GM12878 (cell line): ENCODE measurements at regions not wholly inside any gene's neighbourhood (a gene's known extent, or its start where the extent isn't known, plus 50 kb on each side); places are given as distances from the start of the nearest gene placed in this dataset.

Experiments
- ATAC-seq: fragments of 200-7000 bp; cut with Tn5 transposase; 3 replicates; pipeline ENCODE4 v1.9.1; 2020; ENCODE audit warnings: mild to moderate bottlenecking, moderate library complexity
- BruUV-seq: library from RNA; stranded (reverse); fragments of 400-500 nt; replicated peaks from 2 replicates; lab custom pipeline; 2021; lab: Mats Ljungman, UMichigan
- CTCF ChIA-PET: fragments of 300-600 bp; sonication (Branson Sonifier 250); formaldehyde crosslinking; extraction: SDS; loops from one replicate; lab custom pipeline; 2021; ENCODE audit warnings: inconsistent platforms; lab: Yijun Ruan, JAX
- POLR2A ChIA-PET: fragments of 350-600 bp; formaldehyde crosslinking; extraction: SDS; loops from one replicate; lab custom pipeline; 2021; ENCODE audit warnings: inconsistent platforms; lab: Charles Lee
- RAD21 ChIA-PET: fragments of 300-600 bp; sonication (Branson Sonifier 250); formaldehyde crosslinking; loops from one replicate; lab custom pipeline; 2023; ENCODE audit warnings: antibody characterized with exemption; ENCODE audit not compliant: unreplicated experiment; lab: Charles Lee
- SMC1A ChIA-PET: fragments of 300-600 bp; sonication (Branson Sonifier 250); formaldehyde crosslinking; loops from one replicate; lab custom pipeline; 2023; ENCODE audit not compliant: unreplicated experiment, uncharacterized antibody; lab: Charles Lee
- DNase-seq: peaks from one replicate; pipeline ENCODE4 v3.0.0-alpha.2; 2011; ENCODE audit warnings: low read depth, low spot score
- FAIRE-seq: peaks from 3 replicates; lab custom pipeline; 2011; peaks lifted over from hg19 to GRCh38; lab: Jason Lieb, UNC
- H2AFZ ChIP-seq: 2 replicates; pipeline ENCODE4 v1.6.0; 2011; ENCODE audit warnings: low read depth, low read length, control low read depth; ENCODE audit not compliant: control insufficient read depth
- H3K27ac ChIP-seq: 2 replicates; pipeline ENCODE4 v1.5.1; 2011; ENCODE audit warnings: control low read depth; ENCODE audit not compliant: control insufficient read depth, insufficient read depth
- H3K27me3 ChIP-seq, 2 experiments: replicated peaks in 1 of 2; 2 replicates each; pipeline versions ENCODE4 v1.6.0 to v1.6.1; 2011; ENCODE audit warnings: low read length in 1 of 2; ENCODE audit not compliant: control insufficient read depth in 2 of 2, insufficient read depth in 2 of 2
- H3K36me3 ChIP-seq, 2 experiments: 2 replicates each; pipeline ENCODE4 v1.5.1; 2011; ENCODE audit warnings: low read length in 1 of 2; ENCODE audit not compliant: control insufficient read depth in 2 of 2, insufficient read depth in 2 of 2
- H3K4me1 ChIP-seq: 2 replicates; pipeline ENCODE4 v1.6.1; 2011; ENCODE audit warnings: mild to moderate bottlenecking, low read length, moderate library complexity, mixed read lengths; ENCODE audit not compliant: control insufficient read depth, insufficient read depth
- H3K4me2 ChIP-seq: 2 replicates; pipeline ENCODE4 v1.6.0; 2011; ENCODE audit warnings: control low read depth; ENCODE audit not compliant: control insufficient read depth, insufficient read depth
- H3K4me3 ChIP-seq: fragments of 200-600 bp; sonication (generic); 2 replicates; pipeline ENCODE4 v1.5.1; 2016
- H3K79me2 ChIP-seq: 2 replicates; pipeline ENCODE4 v1.6.0; 2011; ENCODE audit warnings: low read length; ENCODE audit not compliant: control insufficient read depth, insufficient read depth
- H3K9ac ChIP-seq: 2 replicates; pipeline ENCODE4 v1.8.0; 2011; ENCODE audit warnings: low read length, control low read depth, mixed read lengths; ENCODE audit not compliant: control insufficient read depth, insufficient read depth
- H3K9me3 ChIP-seq: replicated peaks from 3 replicates; pipeline ENCODE4 v1.5.1; 2011; ENCODE audit warnings: mild to moderate bottlenecking, low read length; ENCODE audit not compliant: control insufficient read depth, insufficient read depth
- H4K20me1 ChIP-seq: 2 replicates; pipeline ENCODE4 v1.6.0; 2011; ENCODE audit not compliant: control insufficient read depth, insufficient read depth
- BACH1 ChIP-seq: fragments of 450-650 bp; IDR thresholded peaks from 2 replicates; pipeline ENCODE4 v1.6.1; 2017; ENCODE audit warnings: mild to moderate bottlenecking, borderline replicate concordance
- BCL3 ChIP-seq: IDR thresholded peaks from 2 replicates; pipeline ENCODE4 v1.6.1; 2011; ENCODE audit warnings: borderline replicate concordance, low read depth, mild to moderate bottlenecking, moderate library complexity, low read length; ENCODE audit not compliant: insufficient read depth, poor library complexity, severe bottlenecking
- CHD4 ChIP-seq: fragments of 200-600 bp; sonication (generic); IDR thresholded peaks from 2 replicates; pipeline ENCODE4 v1.6.1; 2016; ENCODE audit warnings: mild to moderate bottlenecking
- DPF2 ChIP-seq: fragments of 450-650 bp; IDR thresholded peaks from 2 replicates; pipeline ENCODE4 v1.6.1; 2017; ENCODE audit warnings: mild to moderate bottlenecking
- EGR1 ChIP-seq, 2 experiments: IDR thresholded peaks; 1 replicate in 1 of 2; 2 replicates in 1 of 2; pipeline ENCODE4 v1.6.1; 2011 to 2012; ENCODE audit warnings: low read depth in 2 of 2, low read length in 2 of 2, borderline replicate concordance in 1 of 2, mild to moderate bottlenecking in 1 of 2, moderate library complexity in 1 of 2
- HDAC2 ChIP-seq: fragments of 200-600 bp; sonication (generic); IDR thresholded peaks from 2 replicates; pipeline ENCODE4 v1.6.1; 2017
- KLF5 ChIP-seq: fragments of 450-650 bp; IDR thresholded peaks from 2 replicates; pipeline ENCODE4 v1.6.1; 2014; ENCODE audit warnings: mild to moderate bottlenecking; ENCODE audit not compliant: partially characterized antibody
- PAX8 ChIP-seq: fragments of 450-650 bp; IDR thresholded peaks from 2 replicates; pipeline ENCODE4 v1.6.1; 2017; ENCODE audit warnings: mild to moderate bottlenecking, moderate library complexity
- RELB ChIP-seq: fragments of 450-650 bp; IDR thresholded peaks from 2 replicates; pipeline ENCODE4 v1.6.1; 2017; ENCODE audit warnings: low read depth, mild to moderate bottlenecking, moderate library complexity
- SP1 ChIP-seq: IDR thresholded peaks from one replicate; pipeline ENCODE4 v1.6.1; 2011; ENCODE audit warnings: low read depth, low read length
- SUZ12 ChIP-seq: fragments of 200-600 bp; sonication (generic); IDR thresholded peaks from one replicate; pipeline ENCODE4 v1.6.1; 2018; ENCODE audit warnings: antibody characterized with exemption, mild to moderate bottlenecking; ENCODE audit not compliant: unreplicated experiment
- ZBTB4 ChIP-seq: fragments of 450-650 bp; formaldehyde crosslinking; IDR thresholded peaks from 2 replicates; pipeline ENCODE4 v1.4.0; 2022; ENCODE audit warnings: mild to moderate bottlenecking, moderate library complexity
- ZNF274 ChIP-seq: IDR thresholded peaks from one replicate; pipeline ENCODE4 v1.8.0; 2011; ENCODE audit not compliant: insufficient read length, insufficient read depth
- ZNF687 ChIP-seq: fragments of 450-650 bp; IDR thresholded peaks from 2 replicates; pipeline ENCODE4 v1.6.1; 2017; ENCODE audit warnings: mild to moderate bottlenecking, moderate library complexity
- WGBS: methylation state at CpG from one replicate; pipeline ENCODE4 v1.1.6; 2016; ENCODE audit warnings: low lambda C conversion rate; ENCODE audit not compliant: insufficient replicate concordance, insufficient coverage; ENCODE audit errors: missing lambda C conversion rate; 5-methylcytosine and 5-hydroxymethylcytosine counted together
- in situ Hi-C: fragments of 300-500 bp; cut with MboI; formaldehyde crosslinking; loops from 9 replicates; pipeline ENCODE4 v1.14.3; 2018; ENCODE audit warnings: mixed read lengths
- intact Hi-C: fragments of 100-400 bp; cut with micrococcal nuclease; formaldehyde crosslinking; loops from one replicate; pipeline ENCODE4 v1.14.2; 2022; ENCODE audit not compliant: unreplicated experiment

- TF ChIP-seq ZBTB4 (CRISPR knock-in tag) (no peak), SP1 (no peak), EGR1 (IDR thresholded peaks at IDR 0.05; ENCODE audit: borderline replicate concordance in 1 of 2, low read depth in 2 of 2, low read length in 2 of 2) (no peak), BCL3 (no peak), RELB (no peak), PAX8 (no peak)
- TF ChIP-seq, all 136 proteins: peak for 0
Measured at GRCh38 chr3:18512007-18512406, 86.9 kb upstream of the SATB1 start (continued).

- SMC1A ChIA-PET: no interaction called here
- ATAC-seq: no peak
- DNase-seq: no peak
- Histone ChIP-seq H2AFZ (no peak overlapping the region), H3K9ac (no peak overlapping the region), H3K9me3 (no peaks in the 10 kb centered on the region), H4K20me1 (no peaks in the 10 kb centered on the region), H3K36me3 (no peaks in the 10 kb centered on the region), H3K79me2 (no peaks in the 10 kb centered on the region), H3K4me2 (no peak overlapping the region), H3K4me3 (no peak overlapping the region), H3K4me1 (no peaks in the 10 kb centered on the region), H3K27me3 (no peaks in the 10 kb centered on the region), H3K27ac (no peak overlapping the region)
- in situ Hi-C loops (no loop called here), intact Hi-C loops (no loop called here)
- no peak for FAIRE-seq
- CTCF ChIA-PET: no interaction called here
- 13% methylated on average over 3 of the region's 3 CpGs for WGBS
- BruUV-seq: no TSS peak
- POLR2A ChIA-PET: no interaction called here
- RAD21 ChIA-PET: no interaction called here
- TF ChIP-seq HDAC2: no peak
- TF ChIP-seq CHD4: no peak
- TF ChIP-seq KLF5: no peak
- no peak for TF ChIP-seq ZNF687
- no peak for TF ChIP-seq BACH1
- no peak for TF ChIP-seq ZNF274
- TF ChIP-seq DPF2: no peak
- no peak for TF ChIP-seq SUZ12
Measured at GRCh38 chr3:18510947-18511346, 85.8 kb upstream of the SATB1 start.
